ENCODE measurements at regions not wholly inside any gene's neighbourhood (a gene's known extent, or its start where the extent isn't known, plus 50 kb on each side); places are given as distances from the start of the nearest gene placed in this dataset.
"Not testable (repeated sequence)": the region's sequence is repeated elsewhere in the genome, so short reads cannot be mapped to it uniquely, and the experiment has no call there.

- in situ Hi-C loops (cut with HindIII; ENCODE audit: low pct_ligation_motif_present, low pct_unique_long_range_greater_than_20kb, low sequenced_read_pairs) = no loop called here
- no peak for DNase-seq
Observed at GRCh38 chr4:181792641-181793040, 450.6 kb upstream of the TENM3 start.

- no peak for DNase-seq
- in situ Hi-C loops (cut with HindIII; ENCODE audit: low pct_ligation_motif_present, low pct_unique_long_range_greater_than_20kb, low sequenced_read_pairs) = no loop called here
Observed at GRCh38 chr4:181793096-181793495, 450.1 kb upstream of the TENM3 start.

- in situ Hi-C loops (cut with HindIII; ENCODE audit: low pct_ligation_motif_present, low pct_unique_long_range_greater_than_20kb, low sequenced_read_pairs) = no loop called here
- DNase-seq = no peak
Observed at GRCh38 chr4:181796502-181796901, 446.7 kb upstream of the TENM3 start.

- in situ Hi-C loops (cut with HindIII; ENCODE audit: low pct_ligation_motif_present, low pct_unique_long_range_greater_than_20kb, low sequenced_read_pairs) = no loop called here
- DNase-seq = no peak
Observed at GRCh38 chr4:181798536-181798935, 444.7 kb upstream of the TENM3 start.

GRCh38 chr4:181799561-181800069 is 443.6 kb upstream of the TENM3 start:
- in situ Hi-C loops (cut with HindIII; ENCODE audit: low pct_ligation_motif_present, low pct_unique_long_range_greater_than_20kb, low sequenced_read_pairs) = no loop called here
- no peak for DNase-seq

- in situ Hi-C loops (cut with HindIII; ENCODE audit: low pct_ligation_motif_present, low pct_unique_long_range_greater_than_20kb, low sequenced_read_pairs) = no loop called here
Observed at GRCh38 chr4:181802207-181802606, 441.0 kb upstream of the TENM3 start.

GRCh38 chr4:181807771-181808170 is 435.4 kb upstream of the TENM3 start:
- in situ Hi-C loops (cut with HindIII; ENCODE audit: low pct_ligation_motif_present, low pct_unique_long_range_greater_than_20kb, low sequenced_read_pairs) = no loop called here
- no peak for DNase-seq

More at GRCh38 chr4:181802207-181802606, 441.0 kb upstream of the TENM3 start:
- DNase-seq = no peak

GRCh38 chr4:181810711-181811110 is 432.5 kb upstream of the TENM3 start:
- DNase-seq = no peak
- in situ Hi-C loops (cut with HindIII; ENCODE audit: low pct_ligation_motif_present, low pct_unique_long_range_greater_than_20kb, low sequenced_read_pairs) = no loop called here

GRCh38 chr4:181811550-181811949 is 431.7 kb upstream of the TENM3 start:
- in situ Hi-C loops (cut with HindIII; ENCODE audit: low pct_ligation_motif_present, low pct_unique_long_range_greater_than_20kb, low sequenced_read_pairs); DNase-seq: not testable (repeated sequence)

- in situ Hi-C loops (cut with HindIII; ENCODE audit: low pct_ligation_motif_present, low pct_unique_long_range_greater_than_20kb, low sequenced_read_pairs) = no loop called here
- no peak for DNase-seq
Observed at GRCh38 chr4:181819946-181820345, 423.3 kb upstream of the TENM3 start.

GRCh38 chr4:181820553-181820952 is 422.6 kb upstream of the TENM3 start:
- DNase-seq = no peak
- in situ Hi-C loops (cut with HindIII; ENCODE audit: low pct_ligation_motif_present, low pct_unique_long_range_greater_than_20kb, low sequenced_read_pairs) = no loop called here

- in situ Hi-C loops (cut with HindIII; ENCODE audit: low pct_ligation_motif_present, low pct_unique_long_range_greater_than_20kb, low sequenced_read_pairs) = no loop called here
- no peak for DNase-seq
Observed at GRCh38 chr4:181821039-181822004, 421.9 kb upstream of the TENM3 start.

GRCh38 chr4:181822005-181822375 is 421.2 kb upstream of the TENM3 start:
- no peak for DNase-seq
- in situ Hi-C loops (cut with HindIII; ENCODE audit: low pct_ligation_motif_present, low pct_unique_long_range_greater_than_20kb, low sequenced_read_pairs) = no loop called here

GRCh38 chr4:181823183-181823582 is 420.0 kb upstream of the TENM3 start:
- in situ Hi-C loops (cut with HindIII; ENCODE audit: low pct_ligation_motif_present, low pct_unique_long_range_greater_than_20kb, low sequenced_read_pairs) = no loop called here
- DNase-seq = no peak

GRCh38 chr4:181823645-181824044 is 419.6 kb upstream of the TENM3 start:
- no peak for DNase-seq
- in situ Hi-C loops (cut with HindIII; ENCODE audit: low pct_ligation_motif_present, low pct_unique_long_range_greater_than_20kb, low sequenced_read_pairs) = no loop called here

GRCh38 chr4:181825564-181825963 is 417.6 kb upstream of the TENM3 start:
- in situ Hi-C loops (cut with HindIII; ENCODE audit: low pct_ligation_motif_present, low pct_unique_long_range_greater_than_20kb, low sequenced_read_pairs) = no loop called here
- DNase-seq = no peak

- DNase-seq = no peak
- in situ Hi-C loops (cut with HindIII; ENCODE audit: low pct_ligation_motif_present, low pct_unique_long_range_greater_than_20kb, low sequenced_read_pairs) = no loop called here
Observed at GRCh38 chr4:181827246-181827645, 416.0 kb upstream of the TENM3 start.

- in situ Hi-C loops (cut with HindIII; ENCODE audit: low pct_ligation_motif_present, low pct_unique_long_range_greater_than_20kb, low sequenced_read_pairs) = no loop called here
- DNase-seq = no peak
Observed at GRCh38 chr4:181830404-181831035, 412.7 kb upstream of the TENM3 start.

- in situ Hi-C loops (cut with HindIII; ENCODE audit: low pct_ligation_motif_present, low pct_unique_long_range_greater_than_20kb, low sequenced_read_pairs) = no loop called here
Observed at GRCh38 chr4:181834071-181834470, 409.1 kb upstream of the TENM3 start.

GRCh38 chr4:181835348-181835747 is 407.9 kb upstream of the TENM3 start:
- DNase-seq = no peak
- in situ Hi-C loops (cut with HindIII; ENCODE audit: low pct_ligation_motif_present, low pct_unique_long_range_greater_than_20kb, low sequenced_read_pairs) = no loop called here

More at GRCh38 chr4:181834071-181834470, 409.1 kb upstream of the TENM3 start:
- DNase-seq = no peak
